Activated CD4-positive, CD25-positive, alpha-beta regulatory T cell treated with anti-CD3 and anti-CD28 coated beads, Interleukin-2, amount 50 U/mL, for 24 hours (primary cell): ENCODE measurements at regions not wholly inside any gene's neighbourhood (a gene's known extent, or its start where the extent isn't known, plus 50 kb on each side); places are given as distances from the start of the nearest gene placed in this dataset.

ENCODE experiments used
- ATAC-seq, 2 donors: fragments of 150-1000 bp; cut with Tn5 transposase; one replicate each; pipeline ENCODE4 v1.10.0; 2021; ENCODE audit warnings: mild to moderate bottlenecking in 1 of 2, moderate library complexity in 1 of 2

- ATAC-seq: no peak
Measured at GRCh38 chr13:80462037-80462436, 121.1 kb upstream of the SPRY2 start.

GRCh38 chr13:80458543-80458942, 117.6 kb upstream of the SPRY2 start:
- no peak for ATAC-seq

DNA sequence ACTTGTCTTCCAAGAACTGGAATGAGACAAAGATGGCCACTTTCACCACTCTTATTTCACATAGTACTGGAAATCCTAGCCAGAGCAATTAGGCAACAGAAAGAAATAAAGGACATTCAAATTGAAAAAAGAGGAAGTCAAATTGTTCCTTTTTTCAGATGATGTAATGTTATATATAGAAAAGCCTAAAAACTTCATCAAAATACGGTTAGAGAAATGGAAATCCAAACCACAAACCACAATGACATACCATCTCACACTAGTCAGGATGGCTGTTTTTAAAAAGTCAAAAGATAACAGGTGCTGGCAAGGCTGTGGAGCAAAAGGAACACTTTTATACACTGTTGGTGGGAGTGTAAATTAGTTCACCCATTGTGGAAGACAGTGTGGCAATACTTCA, 113.3 kb upstream of the SPRY2 start:
- no peak for ATAC-seq

- no peak for ATAC-seq
Measured at GRCh38 chr13:80452279-80452678, 111.4 kb upstream of the SPRY2 start.

DNA sequence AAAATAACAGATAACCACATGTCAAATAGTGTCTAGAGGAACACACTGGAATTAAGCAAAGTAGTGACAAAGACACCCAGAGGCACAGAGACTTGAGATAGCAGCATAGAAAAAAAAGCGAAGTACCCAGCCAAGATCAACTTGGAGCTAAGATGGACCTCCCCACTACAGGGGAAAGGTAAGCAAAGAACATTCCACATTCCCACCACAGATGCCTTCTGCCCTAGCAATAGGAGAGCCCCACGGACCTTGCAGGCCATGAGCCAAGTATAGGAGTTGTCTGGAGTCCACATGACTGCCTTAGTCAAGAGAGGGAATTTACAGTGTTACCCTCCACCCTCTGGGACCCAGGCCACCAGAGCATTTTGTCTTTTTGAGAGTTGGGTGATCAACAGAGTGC, 110.7 kb upstream of the SPRY2 start:
- ATAC-seq: no peak

- ATAC-seq: no peak
Measured at GRCh38 chr13:80450386-80450785, 109.5 kb upstream of the SPRY2 start.

GRCh38 chr13:80448725-80449124, 107.8 kb upstream of the SPRY2 start:
- ATAC-seq: no peak

DNA sequence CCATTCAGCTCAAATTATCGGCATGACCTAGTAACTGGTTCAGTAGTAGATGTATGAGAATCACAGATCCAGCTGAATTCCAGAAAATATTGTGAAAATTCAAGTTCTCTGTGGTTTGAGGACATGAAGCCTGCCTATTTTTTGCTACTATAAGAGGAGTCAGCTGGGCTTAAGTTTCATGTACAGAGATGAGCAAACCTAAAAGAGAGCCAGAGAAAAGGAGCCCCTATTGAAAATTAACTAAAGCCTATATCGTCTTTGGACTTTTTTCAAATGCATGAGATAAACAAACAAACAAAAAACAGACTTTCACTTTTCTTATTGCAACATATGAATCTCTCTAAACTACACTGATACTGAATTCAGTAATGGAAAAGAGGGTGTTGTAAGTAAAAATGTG, 106.8 kb upstream of the SPRY2 start:
- no peak for ATAC-seq

DNA sequence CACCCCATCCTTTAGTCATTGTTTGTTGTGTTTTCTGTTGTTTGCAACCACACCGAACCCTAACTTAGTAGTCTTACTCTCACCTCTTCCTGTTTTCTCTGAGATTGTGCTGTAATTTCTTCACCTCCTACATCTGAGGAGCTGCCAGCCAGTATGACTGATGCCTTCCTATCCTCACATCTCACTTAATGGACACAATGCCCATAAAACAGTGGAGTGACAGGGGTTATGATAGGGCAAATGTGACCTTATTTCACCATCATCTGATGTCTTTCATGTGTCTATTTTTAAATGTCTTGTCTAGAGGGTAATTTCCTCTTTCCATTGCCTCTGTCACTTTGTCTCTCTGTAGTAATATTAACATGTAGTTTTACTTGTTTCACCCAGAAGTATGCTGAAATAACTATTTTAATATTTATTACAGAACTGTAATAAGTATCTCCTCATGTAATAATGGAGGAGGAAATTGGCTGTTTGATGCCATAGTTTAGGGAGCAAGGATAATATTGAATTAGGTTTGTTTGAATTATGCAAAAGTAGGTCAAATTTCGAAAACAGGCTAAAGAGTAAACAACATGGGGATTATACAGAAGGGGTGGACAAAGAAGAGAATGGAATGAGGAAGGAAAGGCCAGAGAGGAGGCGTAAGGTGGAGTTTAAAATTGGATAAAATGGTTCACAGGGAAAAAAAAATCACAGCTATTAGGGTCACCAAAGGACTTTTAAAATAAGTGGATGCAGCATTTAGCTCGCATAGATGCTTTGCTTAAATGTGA, 103.5 kb upstream of the SPRY2 start:
- no peak for ATAC-seq

DNA sequence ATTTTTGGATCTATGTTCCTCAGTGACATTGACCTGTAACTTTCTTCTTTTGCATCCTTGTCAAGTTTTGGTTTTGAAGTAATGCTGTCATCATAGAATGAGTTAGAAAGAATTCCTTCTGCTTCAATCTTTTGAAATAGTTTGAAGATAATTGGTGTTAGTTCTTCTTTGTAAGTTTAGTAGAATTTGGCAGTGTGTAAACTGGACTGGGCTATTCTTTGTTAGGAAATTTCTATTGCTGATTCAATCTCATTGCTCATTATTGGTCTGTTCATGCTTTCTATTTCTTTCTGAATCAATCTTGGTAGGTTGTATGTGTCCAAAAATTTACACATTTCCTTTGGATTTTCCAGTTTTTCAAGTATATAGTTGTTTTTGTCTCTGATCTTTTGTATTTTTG, 101.7 kb upstream of the SPRY2 start:
- ATAC-seq: no peak

- ATAC-seq: no peak
Measured at GRCh38 chr13:80441968-80442367, 101.0 kb upstream of the SPRY2 start.

- no peak for ATAC-seq
Measured at GRCh38 chr13:80438521-80438920, 97.6 kb upstream of the SPRY2 start.

DNA sequence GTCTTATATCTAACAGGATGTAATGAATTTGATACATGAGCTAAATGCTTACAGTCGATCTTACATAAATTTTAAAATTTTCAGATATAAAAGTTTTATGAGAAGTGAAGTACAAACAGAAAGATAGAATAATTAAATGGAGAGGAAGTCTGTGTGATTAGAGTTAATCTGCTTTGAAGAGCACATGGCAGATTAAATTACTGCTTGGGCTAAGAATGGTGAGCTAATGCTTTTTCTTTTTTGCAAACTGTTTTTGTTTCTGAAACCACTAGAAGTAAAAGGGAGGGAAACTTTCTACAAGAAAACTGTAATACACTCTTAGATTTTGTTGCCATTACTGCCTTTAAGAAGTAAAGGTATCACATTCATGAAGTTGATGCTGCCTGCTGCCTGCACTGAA, 96.3 kb upstream of the SPRY2 start:
- ATAC-seq: no peak

DNA sequence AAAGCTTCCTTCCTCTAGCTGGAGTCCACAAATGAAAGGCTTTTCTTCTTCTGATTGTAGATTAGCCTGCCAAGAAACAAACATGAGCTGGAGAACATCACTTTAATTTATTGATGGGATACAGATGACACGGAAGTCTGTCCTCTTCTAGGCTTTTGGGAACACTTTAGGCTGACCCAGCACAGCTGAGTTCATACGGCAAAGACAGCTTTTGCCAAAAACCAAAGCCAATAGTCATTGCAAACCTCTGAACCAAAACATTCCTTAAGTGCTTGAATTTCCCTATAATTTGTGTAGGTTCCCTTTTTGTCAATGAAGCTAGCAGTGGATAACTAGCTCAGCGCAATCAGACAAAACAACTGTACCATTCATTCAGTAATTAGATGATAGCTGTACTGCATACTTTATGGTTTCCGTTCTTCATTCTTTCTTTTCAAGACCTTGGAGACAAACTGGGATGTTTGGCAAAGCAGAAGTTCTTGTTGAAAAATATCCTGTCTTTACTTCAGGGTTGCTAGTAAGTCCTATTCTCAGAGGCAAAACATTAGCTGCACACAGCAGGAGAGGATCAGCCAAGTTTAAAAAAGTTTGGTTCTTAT, 95.7 kb upstream of the SPRY2 start:
- no peak for ATAC-seq

DNA sequence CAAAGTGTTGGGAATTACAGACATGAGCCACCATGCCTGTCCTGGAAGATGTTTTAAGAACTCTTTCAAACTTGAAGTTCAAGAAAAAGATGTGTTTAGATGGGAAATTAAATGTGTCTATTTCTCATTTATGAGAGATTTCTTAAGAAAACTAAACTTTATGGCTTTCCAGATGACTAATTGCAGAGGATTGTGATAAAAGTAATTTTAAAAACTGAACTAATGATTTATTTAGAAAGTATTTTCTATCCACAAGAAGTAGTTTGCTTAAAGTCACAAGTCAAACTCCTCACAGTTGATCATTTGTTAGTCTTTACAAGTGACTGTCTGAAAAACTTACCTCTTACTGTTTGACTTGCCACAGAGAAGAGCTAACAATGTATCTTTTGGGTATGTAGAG, 89.6 kb upstream of the SPRY2 start:
- ATAC-seq: no peak

GRCh38 chr13:80428349-80429096, 87.6 kb upstream of the SPRY2 start:
- no peak for ATAC-seq

GRCh38 chr13:80419416-80419815, 78.5 kb upstream of the SPRY2 start:
- ATAC-seq: no peak

DNA sequence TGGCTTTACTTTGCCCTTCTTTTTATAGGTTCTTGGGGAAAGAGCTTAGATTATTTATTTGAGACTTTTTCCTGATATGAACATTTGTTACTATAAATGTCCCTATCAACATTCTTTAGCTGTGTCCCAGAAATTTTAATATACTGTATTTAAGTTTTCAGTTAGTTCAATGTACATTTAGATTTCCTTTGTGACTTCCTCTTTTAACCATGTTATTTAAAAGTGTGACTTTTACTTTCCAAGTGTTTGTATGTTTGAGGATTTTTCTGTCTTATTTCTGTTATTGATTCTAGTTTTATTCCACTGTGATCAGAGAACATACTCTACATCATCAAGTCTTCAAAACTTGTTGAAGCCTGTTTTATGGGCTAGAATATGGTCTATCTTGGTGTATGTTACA, 72.7 kb upstream of the SPRY2 start:
- no peak for ATAC-seq

- no peak for ATAC-seq
Measured at GRCh38 chr13:80408270-80408669, 67.3 kb upstream of the SPRY2 start.

- ATAC-seq: no peak
Measured at GRCh38 chr13:80400865-80401426, 60.0 kb upstream of the SPRY2 start.

- ATAC-seq: no peak
Measured at GRCh38 chr13:80400164-80400864, 59.4 kb upstream of the SPRY2 start.

- ATAC-seq: no peak
Measured at GRCh38 chr13:80399340-80400163, 58.6 kb upstream of the SPRY2 start.
